ENCODE measurements at regions not wholly inside any gene's neighbourhood (a gene's known extent, or its start where the extent isn't known, plus 50 kb on each side); places are given as distances from the start of the nearest gene placed in this dataset.

DNA sequence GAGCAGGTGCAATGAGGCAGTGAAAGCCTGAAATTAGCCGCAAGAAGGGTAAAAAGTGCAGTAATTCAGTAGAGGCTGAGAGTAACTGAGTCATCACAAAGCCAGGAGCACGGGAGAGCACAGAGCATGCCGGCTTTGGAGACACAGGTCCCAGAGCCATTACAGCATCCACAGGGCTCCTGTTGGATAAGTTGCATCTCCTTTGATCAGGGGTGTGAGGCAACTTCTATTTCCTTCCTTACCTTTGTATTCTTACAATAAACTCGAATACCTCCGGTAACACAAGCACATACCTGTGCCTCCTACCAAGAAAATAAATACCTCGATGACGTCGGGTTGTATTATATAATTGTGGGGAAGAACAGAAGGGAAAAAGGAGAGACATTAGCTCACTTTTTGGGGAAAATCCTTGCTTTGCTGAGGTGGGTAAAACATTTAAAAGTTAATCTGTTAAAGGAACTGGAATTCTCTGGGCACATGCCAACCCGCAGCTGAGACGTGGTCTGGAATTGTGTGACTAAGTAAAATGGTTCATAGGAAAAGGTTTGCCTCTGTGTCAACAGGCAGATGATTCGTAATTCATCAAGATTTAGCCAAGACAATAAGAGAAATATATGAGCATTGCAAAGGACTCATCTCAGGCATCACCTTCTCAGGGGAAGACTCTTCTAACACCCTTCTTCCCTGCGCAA, 360.7 kb upstream of the ZFP64 start:
- TF ChIP-seq ZBTB7A (IDR thresholded peaks at IDR 0.05; ENCODE audit: low read depth) (no peak), RAD21 (IDR thresholded peaks at IDR 0.05; ENCODE audit: low read depth) (no peak), TCF12 (IDR thresholded peaks at IDR 0.05; ENCODE audit: low read depth) (no peak), TAF1 (IDR thresholded peaks at IDR 0.05; ENCODE audit: low read depth) (no peak), NFIC (IDR thresholded peaks at IDR 0.05) (no peak), FOXM1 (IDR thresholded peaks at IDR 0.05; ENCODE audit: borderline replicate concordance, low read depth) (no peak), EP300 (IDR thresholded peaks at IDR 0.05; ENCODE audit: borderline replicate concordance) (no peak), CREB1 (IDR thresholded peaks at IDR 0.05; ENCODE audit: low read depth) (no peak), TEAD4 (IDR thresholded peaks at IDR 0.05) (no peak), CEBPB (IDR thresholded peaks at IDR 0.05) (no peak), YY1 (IDR thresholded peaks at IDR 0.05; ENCODE audit: low read depth) (no peak), EGR1 (IDR thresholded peaks at IDR 0.05) (no peak)
- TF ChIP-seq, protein P1, sequence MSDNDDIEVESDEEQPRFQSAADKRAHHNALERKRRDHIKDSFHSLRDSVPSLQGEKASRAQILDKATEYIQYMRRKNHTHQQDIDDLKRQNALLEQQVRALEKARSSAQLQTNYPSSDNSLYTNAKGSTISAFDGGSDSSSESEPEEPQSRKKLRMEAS (IDR thresholded peaks at IDR 0.05), result no peak
- TF ChIP-seq, protein P2, sequence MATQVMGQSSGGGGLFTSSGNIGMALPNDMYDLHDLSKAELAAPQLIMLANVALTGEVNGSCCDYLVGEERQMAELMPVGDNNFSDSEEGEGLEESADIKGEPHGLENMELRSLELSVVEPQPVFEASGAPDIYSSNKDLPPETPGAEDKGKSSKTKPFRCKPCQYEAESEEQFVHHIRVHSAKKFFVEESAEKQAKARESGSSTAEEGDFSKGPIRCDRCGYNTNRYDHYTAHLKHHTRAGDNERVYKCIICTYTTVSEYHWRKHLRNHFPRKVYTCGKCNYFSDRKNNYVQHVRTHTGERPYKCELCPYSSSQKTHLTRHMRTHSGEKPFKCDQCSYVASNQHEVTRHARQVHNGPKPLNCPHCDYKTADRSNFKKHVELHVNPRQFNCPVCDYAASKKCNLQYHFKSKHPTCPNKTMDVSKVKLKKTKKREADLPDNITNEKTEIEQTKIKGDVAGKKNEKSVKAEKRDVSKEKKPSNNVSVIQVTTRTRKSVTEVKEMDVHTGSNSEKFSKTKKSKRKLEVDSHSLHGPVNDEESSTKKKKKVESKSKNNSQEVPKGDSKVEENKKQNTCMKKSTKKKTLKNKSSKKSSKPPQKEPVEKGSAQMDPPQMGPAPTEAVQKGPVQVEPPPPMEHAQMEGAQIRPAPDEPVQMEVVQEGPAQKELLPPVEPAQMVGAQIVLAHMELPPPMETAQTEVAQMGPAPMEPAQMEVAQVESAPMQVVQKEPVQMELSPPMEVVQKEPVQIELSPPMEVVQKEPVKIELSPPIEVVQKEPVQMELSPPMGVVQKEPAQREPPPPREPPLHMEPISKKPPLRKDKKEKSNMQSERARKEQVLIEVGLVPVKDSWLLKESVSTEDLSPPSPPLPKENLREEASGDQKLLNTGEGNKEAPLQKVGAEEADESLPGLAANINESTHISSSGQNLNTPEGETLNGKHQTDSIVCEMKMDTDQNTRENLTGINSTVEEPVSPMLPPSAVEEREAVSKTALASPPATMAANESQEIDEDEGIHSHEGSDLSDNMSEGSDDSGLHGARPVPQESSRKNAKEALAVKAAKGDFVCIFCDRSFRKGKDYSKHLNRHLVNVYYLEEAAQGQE (IDR thresholded peaks at IDR 0.05; ENCODE audit: low read depth), result no peak
- TF ChIP-seq, protein P3, sequence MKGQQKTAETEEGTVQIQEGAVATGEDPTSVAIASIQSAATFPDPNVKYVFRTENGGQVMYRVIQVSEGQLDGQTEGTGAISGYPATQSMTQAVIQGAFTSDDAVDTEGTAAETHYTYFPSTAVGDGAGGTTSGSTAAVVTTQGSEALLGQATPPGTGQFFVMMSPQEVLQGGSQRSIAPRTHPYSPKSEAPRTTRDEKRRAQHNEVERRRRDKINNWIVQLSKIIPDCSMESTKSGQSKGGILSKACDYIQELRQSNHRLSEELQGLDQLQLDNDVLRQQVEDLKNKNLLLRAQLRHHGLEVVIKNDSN (IDR thresholded peaks at IDR 0.05), result no peak

DNA sequence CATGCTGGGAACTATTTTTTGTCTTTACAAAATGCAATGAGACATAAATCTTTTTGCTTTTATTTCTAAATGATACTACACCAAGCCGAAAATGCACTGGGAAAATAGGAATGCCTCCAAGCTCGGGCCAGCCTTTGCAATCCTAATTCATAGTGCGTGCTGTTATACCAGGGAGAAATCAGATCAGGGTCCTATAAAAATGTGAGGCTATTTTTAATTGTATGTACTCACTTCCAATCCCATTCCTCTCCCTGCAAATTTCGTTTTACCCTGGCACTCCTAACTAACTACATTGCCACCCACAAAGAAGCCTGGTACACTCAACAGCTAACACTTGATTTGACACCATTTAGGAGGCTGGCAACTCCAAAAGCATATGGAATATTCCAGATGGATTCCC, 350.6 kb upstream of the ZFP64 start:
- TF ChIP-seq TAF1 (IDR thresholded peaks at IDR 0.05; ENCODE audit: low read depth) (no peak), YY1 (IDR thresholded peaks at IDR 0.05; ENCODE audit: low read depth) (no peak), NFIC (IDR thresholded peaks at IDR 0.05) (no peak)
- TF ChIP-seq, protein P1 (IDR thresholded peaks at IDR 0.05), result no peak
- TF ChIP-seq, protein P2 (IDR thresholded peaks at IDR 0.05; ENCODE audit: low read depth), result no peak

DNA sequence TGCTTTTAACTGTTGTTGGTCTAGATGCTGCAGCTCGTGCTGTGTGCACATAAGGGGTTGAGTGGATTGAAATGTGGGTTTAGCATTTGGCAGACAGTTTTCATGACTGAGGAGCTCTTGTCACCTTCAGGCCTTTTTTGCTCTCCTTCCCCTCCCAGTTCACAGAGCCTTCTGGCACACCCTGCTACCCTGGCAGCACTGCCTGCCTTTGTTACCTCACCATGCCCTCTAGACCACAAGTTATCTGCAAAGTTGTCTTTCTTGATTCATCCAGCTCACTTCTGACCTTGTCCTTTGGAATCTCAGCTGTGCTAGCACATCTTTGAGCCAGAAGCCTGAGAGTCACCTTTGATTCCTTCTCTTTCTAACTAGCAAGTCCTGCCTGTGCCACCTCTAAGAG, 348.9 kb upstream of the ZFP64 start:
- TF ChIP-seq CEBPB (IDR thresholded peaks at IDR 0.05) (no peak), TCF12 (IDR thresholded peaks at IDR 0.05; ENCODE audit: low read depth) (no peak), EP300 (IDR thresholded peaks at IDR 0.05; ENCODE audit: borderline replicate concordance) (no peak), EGR1 (IDR thresholded peaks at IDR 0.05) (no peak), TAF1 (IDR thresholded peaks at IDR 0.05; ENCODE audit: low read depth) (no peak), TEAD4 (IDR thresholded peaks at IDR 0.05) (no peak), ZBTB7A (IDR thresholded peaks at IDR 0.05; ENCODE audit: low read depth) (no peak), NFIC (IDR thresholded peaks at IDR 0.05) (no peak), YY1 (IDR thresholded peaks at IDR 0.05; ENCODE audit: low read depth) (no peak), FOXM1 (IDR thresholded peaks at IDR 0.05; ENCODE audit: borderline replicate concordance, low read depth) (no peak), CREB1 (IDR thresholded peaks at IDR 0.05; ENCODE audit: low read depth) (no peak)
- TF ChIP-seq, protein P2 (IDR thresholded peaks at IDR 0.05; ENCODE audit: low read depth), result no peak
- TF ChIP-seq, protein P3 (IDR thresholded peaks at IDR 0.05), result no peak

DNA sequence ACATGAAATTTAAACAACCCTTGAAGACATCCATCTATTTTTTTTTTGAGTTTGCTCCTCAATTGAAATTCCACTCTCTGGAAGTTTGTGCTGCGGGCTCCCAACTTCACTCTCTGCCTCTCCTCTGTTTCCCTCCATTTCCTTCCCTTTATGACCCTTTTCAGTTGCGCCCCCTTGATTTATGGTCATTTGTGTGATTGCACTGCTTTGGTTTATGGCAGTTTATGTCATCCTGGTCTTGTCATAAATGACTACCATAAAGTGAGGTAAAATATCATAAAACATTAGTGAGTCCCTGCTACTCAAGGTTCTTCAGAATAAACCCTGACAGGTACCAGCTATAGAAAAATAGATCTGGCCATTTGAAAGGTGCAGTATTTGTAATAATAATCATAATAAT, 348.3 kb upstream of the ZFP64 start:
- no peak for TF ChIP-seq YY1 (IDR thresholded peaks at IDR 0.05; ENCODE audit: low read depth)
- TF ChIP-seq ZBTB7A (IDR thresholded peaks at IDR 0.05; ENCODE audit: low read depth), result no peak
- no peak for TF ChIP-seq EGR1 (IDR thresholded peaks at IDR 0.05)
- no peak for TF ChIP-seq CREB1 (IDR thresholded peaks at IDR 0.05; ENCODE audit: low read depth)
- no peak for TF ChIP-seq NFIC (IDR thresholded peaks at IDR 0.05)
- TF ChIP-seq CEBPB (IDR thresholded peaks at IDR 0.05), result no peak
- TF ChIP-seq EP300 (IDR thresholded peaks at IDR 0.05; ENCODE audit: borderline replicate concordance), result no peak
- no peak for TF ChIP-seq TCF12 (IDR thresholded peaks at IDR 0.05; ENCODE audit: low read depth)
- TF ChIP-seq, protein P3 (IDR thresholded peaks at IDR 0.05), result no peak
- no peak for TF ChIP-seq FOXM1 (IDR thresholded peaks at IDR 0.05; ENCODE audit: borderline replicate concordance, low read depth)
- TF ChIP-seq TEAD4 (IDR thresholded peaks at IDR 0.05), result no peak
- TF ChIP-seq RAD21 (IDR thresholded peaks at IDR 0.05; ENCODE audit: low read depth), result no peak
- TF ChIP-seq TAF1 (IDR thresholded peaks at IDR 0.05; ENCODE audit: low read depth), result no peak
